GM23338 (cell line): ENCODE measurements at regions not wholly inside any gene's neighbourhood (a gene's known extent, or its start where the extent isn't known, plus 50 kb on each side); places are given as distances from the start of the nearest gene placed in this dataset.

Source experiments
- ATAC-seq: fragments of 200-7000 bp; cut with Tn5 transposase; 3 replicates; pipeline ENCODE4 v1.9.1; 2020
- DNase-seq: peaks from one replicate; pipeline ENCODE4 v3.0.0-alpha.2; 2015; ENCODE audit warnings: low spot score
- H2AFZ ChIP-seq: fragments of 200-600 bp; sonication (generic); 2 replicates; pipeline ENCODE4 v1.8.0; 2016; ENCODE audit warnings: antibody characterized with exemption, mild to moderate bottlenecking, moderate library complexity
- H3F3A ChIP-seq: fragments of 200-600 bp; sonication (generic); replicated peaks from 2 replicates; pipeline ENCODE4 v1.8.0; 2017; ENCODE audit warnings: antibody characterized with exemption, mixed run types, low read depth
- H3K27ac ChIP-seq: fragments of 200-600 bp; sonication (generic); 2 replicates; pipeline ENCODE4 v1.6.1; 2016; ENCODE audit warnings: low read depth
- H3K27me3 ChIP-seq: fragments of 200-600 bp; sonication (generic); 2 replicates; pipeline ENCODE4 v1.8.0; 2016; ENCODE audit warnings: mild to moderate bottlenecking, mixed run types, moderate library complexity; ENCODE audit not compliant: insufficient read depth
- H3K36me3 ChIP-seq: fragments of 200-600 bp; sonication (generic); 2 replicates; pipeline ENCODE4 v1.8.0; 2016; ENCODE audit warnings: mild to moderate bottlenecking; ENCODE audit not compliant: insufficient read depth
- H3K4me1 ChIP-seq: fragments of 200-600 bp; sonication (generic); 2 replicates; pipeline ENCODE4 v1.8.0; 2016; ENCODE audit warnings: mild to moderate bottlenecking, moderate library complexity; ENCODE audit not compliant: insufficient read depth
- H3K4me2 ChIP-seq: fragments of 200-600 bp; sonication (generic); 2 replicates; pipeline ENCODE4 v1.7.1; 2017; ENCODE audit warnings: mixed run types
- H3K4me3 ChIP-seq: fragments of 200-600 bp; sonication (generic); 2 replicates; pipeline ENCODE4 v1.6.1; 2016; ENCODE audit warnings: mixed run types
- H3K79me2 ChIP-seq: fragments of 200-600 bp; sonication (generic); replicated peaks from 2 replicates; pipeline ENCODE4 v1.8.0; 2017; ENCODE audit warnings: mild to moderate bottlenecking; ENCODE audit not compliant: insufficient read depth
- H3K9me2 ChIP-seq: fragments of 200-600 bp; sonication (generic); 2 replicates; pipeline ENCODE4 v1.8.0; 2017; ENCODE audit not compliant: insufficient read depth
- H4K20me1 ChIP-seq: fragments of 200-600 bp; sonication (generic); replicated peaks from 2 replicates; pipeline ENCODE4 v1.8.0; 2017; ENCODE audit warnings: mild to moderate bottlenecking; ENCODE audit not compliant: insufficient read depth
- H3K27ac Mint-ChIP-seq: 2 replicates; pipeline ENCODE4 v1.8.0; 2020; ENCODE audit warnings: inconsistent platforms, mild to moderate bottlenecking, moderate library complexity, mixed read lengths
- H3K27me3 Mint-ChIP-seq: 3 replicates; pipeline ENCODE4 v1.8.0; 2022; ENCODE audit warnings: low read depth, mild to moderate bottlenecking, moderate library complexity, mixed read lengths, inconsistent platforms; ENCODE audit not compliant: insufficient read depth, poor library complexity
- H3K36me3 Mint-ChIP-seq: 3 replicates; pipeline ENCODE4 v1.8.0; 2021; ENCODE audit warnings: low read depth, mild to moderate bottlenecking, inconsistent platforms, moderate library complexity, mixed read lengths
- H3K4me1 Mint-ChIP-seq: 3 replicates; pipeline ENCODE4 v1.8.0; 2020; ENCODE audit warnings: mild to moderate bottlenecking, inconsistent platforms, mixed read lengths
- H3K4me3 Mint-ChIP-seq: 3 replicates; pipeline ENCODE4 v1.8.0; 2021; ENCODE audit warnings: moderate library complexity, mild to moderate bottlenecking, inconsistent platforms, mixed read lengths
- H3K9me3 Mint-ChIP-seq: 3 replicates; pipeline ENCODE4 v1.8.0; 2020; ENCODE audit warnings: moderate library complexity, mild to moderate bottlenecking, inconsistent platforms, mixed read lengths
- CREB1 ChIP-seq: fragments of 250-450 bp; sonication (Bioruptor Pico); IDR thresholded peaks from 2 replicates; pipeline ENCODE4 v1.5.0; 2020; ENCODE audit warnings: low read depth, mild to moderate bottlenecking, moderate library complexity
- EZH2phosphoT487 ChIP-seq: fragments of 200-600 bp; sonication (generic); IDR thresholded peaks from one replicate; pipeline ENCODE4 v1.8.1; 2018; ENCODE audit warnings: antibody characterized with exemption; ENCODE audit not compliant: unreplicated experiment
- JUNB ChIP-seq: IDR thresholded peaks from one replicate; pipeline ENCODE4 v1.6.1; 2016; ENCODE audit warnings: antibody characterized with exemption; ENCODE audit not compliant: unreplicated experiment
- POLR2AphosphoS5 ChIP-seq: IDR thresholded peaks from 2 replicates; pipeline ENCODE4 v1.6.1; 2016; ENCODE audit warnings: antibody characterized with exemption, low read depth
- ZNF114 ChIP-seq: fragments of 250-450 bp; sonication (Bioruptor Pico); IDR thresholded peaks from 2 replicates; pipeline ENCODE4 v1.5.0; 2020; ENCODE audit warnings: mild to moderate bottlenecking, moderate library complexity
- TF ChIP-seq, protein P1 (sequence below): IDR thresholded peaks from 2 replicates; pipeline ENCODE4 v1.6.1; 2016; ENCODE audit warnings: antibody characterized with exemption
- TF ChIP-seq, protein P2 (sequence below): fragments of 250-450 bp; sonication (Bioruptor Pico); IDR thresholded peaks from 2 replicates; pipeline ENCODE4 v1.5.0; 2020; ENCODE audit warnings: mild to moderate bottlenecking, moderate library complexity

DNA sequence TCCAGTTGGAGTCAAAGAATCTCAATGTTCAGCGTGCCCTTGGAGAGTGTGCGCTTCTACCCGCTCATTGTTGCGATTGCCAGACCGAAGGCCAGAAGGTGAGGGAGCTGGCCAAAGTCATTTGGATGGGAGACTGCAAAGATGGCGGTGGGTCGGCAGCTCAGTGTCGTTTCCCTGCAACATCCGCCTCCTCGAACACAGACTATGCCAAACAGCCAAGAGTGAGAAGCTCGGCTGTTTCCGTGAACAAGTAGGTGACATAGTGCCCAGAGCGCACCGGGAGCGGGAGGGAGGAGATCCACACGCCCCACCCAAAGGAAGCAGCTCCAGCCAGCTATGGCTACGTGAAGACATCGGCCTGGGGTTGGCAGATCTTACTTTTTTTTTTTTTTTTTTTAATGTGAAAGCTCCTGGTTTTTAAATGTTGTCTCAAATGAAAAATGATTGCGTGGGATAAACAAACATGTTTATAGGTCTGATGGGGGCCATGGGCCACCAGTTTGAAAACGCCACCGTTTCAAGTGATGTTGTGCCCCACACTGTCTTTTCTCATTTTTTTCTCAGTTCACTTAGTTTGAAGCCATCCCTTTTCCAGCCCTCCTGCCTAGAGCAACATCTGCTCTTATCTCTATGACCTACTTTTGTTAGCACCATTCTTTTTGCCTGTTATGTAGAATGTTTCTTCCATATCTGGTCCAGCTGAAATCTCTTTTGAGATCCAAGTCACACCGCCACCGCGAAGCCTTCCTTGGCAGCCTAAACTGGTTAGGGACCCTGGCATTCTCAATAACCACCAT lies 682.4 kb downstream of the RNF144A start (continued):
- no peak for TF ChIP-seq JUNB

DNA sequence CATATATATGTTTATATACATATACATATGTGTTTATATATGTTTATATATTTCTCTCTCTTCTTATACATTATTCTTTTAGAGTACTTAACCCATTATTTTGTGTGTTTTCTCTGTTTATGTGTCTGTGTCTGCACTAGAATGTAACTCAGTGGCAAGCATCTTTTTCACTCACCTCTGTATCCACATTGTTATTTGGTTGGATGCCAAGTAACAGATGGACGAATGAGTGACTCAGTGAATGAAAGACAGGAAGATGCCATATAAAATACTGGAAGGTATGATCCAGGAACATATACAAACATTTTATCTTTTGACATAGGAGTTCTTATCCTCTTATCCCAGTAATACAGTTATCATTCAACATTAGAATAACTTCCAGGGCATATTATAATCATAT lies 684.8 kb downstream of the RNF144A start:
- Histone ChIP-seq H4K20me1 (no peaks in the 10 kb centered on the region), H3F3A (no peaks in the 10 kb centered on the region), H3K27me3 (no peaks in the 10 kb centered on the region), H3K9me2 (peaks cover 8% of the 10 kb centered on the region; the same call in 1 of the 2 replicates), H3K4me3 (no peak overlapping the region), H3K4me1 (no peaks in the 10 kb centered on the region), H3K36me3 (no peaks in the 10 kb centered on the region), H2AFZ (no peak overlapping the region), H3K4me2 (no peak overlapping the region), H3K27ac (no peak overlapping the region), H3K79me2 (no peaks in the 10 kb centered on the region)
- Mint-ChIP-seq H3K4me3 (no peak overlapping the region), H3K4me1 (no peaks in the 10 kb centered on the region), H3K27ac (no peak overlapping the region), H3K27me3 (peaks cover 8% of the 10 kb centered on the region), H3K9me3 (peaks cover 5% of the 10 kb centered on the region; the same call in 1 of the 3 replicates), H3K36me3 (no peaks in the 10 kb centered on the region; the same call in 2 of the 3 replicates)
- ATAC-seq = no peak
- DNase-seq = no peak
- TF ChIP-seq POLR2AphosphoS5 = no peak
- TF ChIP-seq EZH2phosphoT487 = no peak
- TF ChIP-seq, protein P1, sequence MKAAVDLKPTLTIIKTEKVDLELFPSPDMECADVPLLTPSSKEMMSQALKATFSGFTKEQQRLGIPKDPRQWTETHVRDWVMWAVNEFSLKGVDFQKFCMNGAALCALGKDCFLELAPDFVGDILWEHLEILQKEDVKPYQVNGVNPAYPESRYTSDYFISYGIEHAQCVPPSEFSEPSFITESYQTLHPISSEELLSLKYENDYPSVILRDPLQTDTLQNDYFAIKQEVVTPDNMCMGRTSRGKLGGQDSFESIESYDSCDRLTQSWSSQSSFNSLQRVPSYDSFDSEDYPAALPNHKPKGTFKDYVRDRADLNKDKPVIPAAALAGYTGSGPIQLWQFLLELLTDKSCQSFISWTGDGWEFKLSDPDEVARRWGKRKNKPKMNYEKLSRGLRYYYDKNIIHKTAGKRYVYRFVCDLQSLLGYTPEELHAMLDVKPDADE = no peak
- no peak for TF ChIP-seq JUNB
- TF ChIP-seq CREB1 = no peak
- TF ChIP-seq, protein P2, sequence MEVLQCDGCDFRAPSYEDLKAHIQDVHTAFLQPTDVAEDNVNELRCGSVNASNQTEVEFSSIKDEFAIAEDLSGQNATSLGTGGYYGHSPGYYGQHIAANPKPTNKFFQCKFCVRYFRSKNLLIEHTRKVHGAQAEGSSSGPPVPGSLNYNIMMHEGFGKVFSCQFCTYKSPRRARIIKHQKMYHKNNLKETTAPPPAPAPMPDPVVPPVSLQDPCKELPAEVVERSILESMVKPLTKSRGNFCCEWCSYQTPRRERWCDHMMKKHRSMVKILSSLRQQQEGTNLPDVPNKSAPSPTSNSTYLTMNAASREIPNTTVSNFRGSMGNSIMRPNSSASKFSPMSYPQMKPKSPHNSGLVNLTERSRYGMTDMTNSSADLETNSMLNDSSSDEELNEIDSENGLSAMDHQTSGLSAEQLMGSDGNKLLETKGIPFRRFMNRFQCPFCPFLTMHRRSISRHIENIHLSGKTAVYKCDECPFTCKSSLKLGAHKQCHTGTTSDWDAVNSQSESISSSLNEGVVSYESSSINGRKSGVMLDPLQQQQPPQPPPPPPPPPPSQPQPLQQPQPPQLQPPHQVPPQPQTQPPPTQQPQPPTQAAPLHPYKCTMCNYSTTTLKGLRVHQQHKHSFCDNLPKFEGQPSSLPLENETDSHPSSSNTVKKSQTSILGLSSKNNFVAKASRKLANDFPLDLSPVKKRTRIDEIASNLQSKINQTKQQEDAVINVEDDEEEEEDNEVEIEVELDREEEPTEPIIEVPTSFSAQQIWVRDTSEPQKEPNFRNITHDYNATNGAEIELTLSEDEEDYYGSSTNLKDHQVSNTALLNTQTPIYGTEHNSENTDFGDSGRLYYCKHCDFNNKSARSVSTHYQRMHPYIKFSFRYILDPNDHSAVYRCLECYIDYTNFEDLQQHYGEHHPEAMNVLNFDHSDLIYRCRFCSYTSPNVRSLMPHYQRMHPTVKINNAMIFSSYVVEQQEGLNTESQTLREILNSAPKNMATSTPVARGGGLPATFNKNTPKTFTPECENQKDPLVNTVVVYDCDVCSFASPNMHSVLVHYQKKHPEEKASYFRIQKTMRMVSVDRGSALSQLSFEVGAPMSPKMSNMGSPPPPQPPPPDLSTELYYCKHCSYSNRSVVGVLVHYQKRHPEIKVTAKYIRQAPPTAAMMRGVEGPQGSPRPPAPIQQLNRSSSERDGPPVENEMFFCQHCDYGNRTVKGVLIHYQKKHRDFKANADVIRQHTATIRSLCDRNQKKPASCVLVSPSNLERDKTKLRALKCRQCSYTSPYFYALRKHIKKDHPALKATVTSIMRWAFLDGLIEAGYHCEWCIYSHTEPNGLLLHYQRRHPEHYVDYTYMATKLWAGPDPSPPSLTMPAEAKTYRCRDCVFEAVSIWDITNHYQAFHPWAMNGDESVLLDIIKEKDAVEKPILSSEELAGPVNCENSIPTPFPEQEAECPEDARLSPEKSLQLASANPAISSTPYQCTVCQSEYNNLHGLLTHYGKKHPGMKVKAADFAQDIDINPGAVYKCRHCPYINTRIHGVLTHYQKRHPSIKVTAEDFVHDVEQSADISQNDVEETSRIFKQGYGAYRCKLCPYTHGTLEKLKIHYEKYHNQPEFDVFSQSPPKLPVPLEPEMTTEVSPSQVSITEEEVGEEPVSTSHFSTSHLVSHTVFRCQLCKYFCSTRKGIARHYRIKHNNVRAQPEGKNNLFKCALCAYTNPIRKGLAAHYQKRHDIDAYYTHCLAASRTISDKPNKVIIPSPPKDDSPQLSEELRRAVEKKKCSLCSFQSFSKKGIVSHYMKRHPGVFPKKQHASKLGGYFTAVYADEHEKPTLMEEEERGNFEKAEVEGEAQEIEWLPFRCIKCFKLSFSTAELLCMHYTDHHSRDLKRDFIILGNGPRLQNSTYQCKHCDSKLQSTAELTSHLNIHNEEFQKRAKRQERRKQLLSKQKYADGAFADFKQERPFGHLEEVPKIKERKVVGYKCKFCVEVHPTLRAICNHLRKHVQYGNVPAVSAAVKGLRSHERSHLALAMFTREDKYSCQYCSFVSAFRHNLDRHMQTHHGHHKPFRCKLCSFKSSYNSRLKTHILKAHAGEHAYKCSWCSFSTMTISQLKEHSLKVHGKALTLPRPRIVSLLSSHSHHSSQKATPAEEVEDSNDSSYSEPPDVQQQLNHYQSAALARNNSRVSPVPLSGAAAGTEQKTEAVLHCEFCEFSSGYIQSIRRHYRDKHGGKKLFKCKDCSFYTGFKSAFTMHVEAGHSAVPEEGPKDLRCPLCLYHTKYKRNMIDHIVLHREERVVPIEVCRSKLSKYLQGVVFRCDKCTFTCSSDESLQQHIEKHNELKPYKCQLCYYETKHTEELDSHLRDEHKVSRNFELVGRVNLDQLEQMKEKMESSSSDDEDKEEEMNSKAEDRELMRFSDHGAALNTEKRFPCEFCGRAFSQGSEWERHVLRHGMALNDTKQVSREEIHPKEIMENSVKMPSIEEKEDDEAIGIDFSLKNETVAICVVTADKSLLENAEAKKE (CRISPR knock-in tag) = no peak
- TF ChIP-seq ZNF114 (CRISPR knock-in tag) = no peak
